ENCODE measurements at regions not wholly inside any gene's neighbourhood (a gene's known extent, or its start where the extent isn't known, plus 50 kb on each side); places are given as distances from the start of the nearest gene placed in this dataset.
"Not testable (repeated sequence)": the region's sequence is repeated elsewhere in the genome, so short reads cannot be mapped to it uniquely, and the experiment has no call there.

DNA sequence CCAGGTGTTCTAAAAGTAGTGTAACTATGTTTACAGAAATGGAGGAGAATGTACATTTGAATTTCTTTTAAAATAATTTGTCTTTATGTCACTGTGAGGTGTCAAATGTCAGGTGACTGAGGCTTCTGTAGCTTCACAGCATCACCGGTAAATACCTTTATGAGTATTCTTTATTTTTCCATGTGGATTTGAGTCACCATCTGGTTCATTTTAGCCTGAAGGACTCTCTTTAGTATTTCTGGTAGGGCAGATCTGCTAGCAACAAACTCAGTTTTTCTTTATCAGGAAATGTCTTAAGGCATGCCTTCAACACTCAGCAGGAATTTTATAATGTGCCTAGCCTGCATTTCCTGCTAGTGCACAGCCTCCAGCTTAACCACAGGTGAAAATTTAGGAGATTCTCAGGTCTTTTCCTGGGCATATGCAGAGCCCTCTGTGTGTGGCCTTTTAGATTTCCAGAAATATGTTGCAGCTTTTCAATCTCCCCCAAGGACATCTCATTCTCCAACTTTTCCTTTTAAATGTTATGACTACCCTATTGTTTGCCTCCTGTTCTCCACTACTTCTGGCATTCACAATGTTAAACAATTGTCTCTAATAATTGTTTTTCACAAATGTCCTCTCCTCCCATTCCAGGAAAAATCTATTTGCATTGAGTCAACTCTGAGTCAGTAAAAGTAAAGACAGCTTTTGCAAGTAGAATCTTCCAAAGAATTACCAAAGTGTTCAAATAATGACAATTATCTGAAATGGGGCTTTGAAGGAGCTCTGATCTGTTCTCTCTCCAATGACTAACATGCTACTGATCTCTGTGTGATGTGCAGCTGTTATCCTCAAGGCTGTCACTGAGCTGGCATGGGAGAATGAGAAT lies 239.4 kb upstream of the CPHXL start:
- Histone ChIP-seq H3K79me2 (ENCODE audit: insufficient read depth, low read length) (no peaks in the 10 kb centered on the region), H3K9me3 (ENCODE audit: low read depth, low read length) (no peaks in the 10 kb centered on the region), H3K27me3 (ENCODE audit: insufficient read depth, low read length) (no peaks in the 10 kb centered on the region), H3K27ac (ENCODE audit: low read depth, low read length) (no peak overlapping the region), H4K20me1 (ENCODE audit: insufficient read depth, low read length) (no peaks in the 10 kb centered on the region), H3K4me1 (ENCODE audit: insufficient read depth, low read length) (no peaks in the 10 kb centered on the region), H3K4me3 (ENCODE audit: insufficient read depth, low read length) (no peak overlapping the region), H3K4me2 (ENCODE audit: insufficient read depth, low read length) (no peak overlapping the region), H2AFZ (ENCODE audit: low read length) (no peak overlapping the region), H3K36me3 (ENCODE audit: insufficient read depth, low read length) (no peaks in the 10 kb centered on the region)
- TF ChIP-seq CTCF (IDR thresholded peaks at IDR 0.05; ENCODE audit: extremely low read depth, low read depth, low read length): no peak
- DNase-seq (ENCODE audit: insufficient read length, low spot score, missing footprints): no peak

- H3K4me3 ChIP-seq (ENCODE audit: insufficient read depth, low read length); H3K9me3 ChIP-seq (ENCODE audit: low read depth, low read length); H3K27me3 ChIP-seq (ENCODE audit: insufficient read depth, low read length); H3K4me1 ChIP-seq (ENCODE audit: insufficient read depth, low read length); H2AFZ ChIP-seq (ENCODE audit: low read length); H3K36me3 ChIP-seq (ENCODE audit: insufficient read depth, low read length); H3K27ac ChIP-seq (ENCODE audit: low read depth, low read length); H3K79me2 ChIP-seq (ENCODE audit: insufficient read depth, low read length); DNase-seq (ENCODE audit: insufficient read length, low spot score, missing footprints); H3K4me2 ChIP-seq (ENCODE audit: insufficient read depth, low read length); H4K20me1 ChIP-seq (ENCODE audit: insufficient read depth, low read length): not testable (repeated sequence)
These were observed 242.8 kb upstream of the CPHXL start for GRCh38 chr16:75969120-75969519.

GRCh38 chr16:75971334-75971733 lies 245.0 kb upstream of the CPHXL start:
- TF ChIP-seq CTCF (IDR thresholded peaks at IDR 0.05; ENCODE audit: extremely low read depth, low read depth, low read length): no peak
- no peaks in the 10 kb centered on the region for H4K20me1 ChIP-seq (ENCODE audit: insufficient read depth, low read length)
- H3K79me2 ChIP-seq (ENCODE audit: insufficient read depth, low read length): no peaks in the 10 kb centered on the region
- H3K4me2 ChIP-seq (ENCODE audit: insufficient read depth, low read length): no peak overlapping the region
- no peak for DNase-seq (ENCODE audit: insufficient read length, low spot score, missing footprints)
- H3K4me1 ChIP-seq (ENCODE audit: insufficient read depth, low read length): no peaks in the 10 kb centered on the region
- no peaks in the 10 kb centered on the region for H3K27me3 ChIP-seq (ENCODE audit: insufficient read depth, low read length)
- no peak overlapping the region for H3K27ac ChIP-seq (ENCODE audit: low read depth, low read length)
- H2AFZ ChIP-seq (ENCODE audit: low read length): no peak overlapping the region
- no peaks in the 10 kb centered on the region for H3K36me3 ChIP-seq (ENCODE audit: insufficient read depth, low read length)
- H3K4me3 ChIP-seq (ENCODE audit: insufficient read depth, low read length): no peak overlapping the region
- H3K9me3 ChIP-seq (ENCODE audit: low read depth, low read length): no peaks in the 10 kb centered on the region

DNA sequence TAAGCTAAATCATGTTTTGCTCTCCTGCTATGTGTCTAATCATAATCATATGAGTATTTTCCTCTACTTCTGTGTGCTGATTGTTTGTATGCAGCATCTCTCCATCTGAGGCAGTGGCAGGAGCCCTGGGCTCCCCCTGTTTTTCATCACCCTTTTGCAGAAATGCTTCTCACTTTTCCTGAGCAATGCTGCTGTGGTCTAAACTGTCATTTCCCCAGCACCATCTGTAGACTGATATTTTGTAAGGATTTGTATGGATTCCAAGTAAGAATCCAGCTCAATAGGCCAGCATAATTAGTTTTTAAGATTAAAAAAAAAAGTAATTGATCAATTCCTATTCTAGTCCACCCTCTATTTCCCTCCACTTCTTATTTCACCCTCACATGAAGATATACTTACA lies 257.0 kb upstream of the CPHXL start:
- H3K27ac ChIP-seq (ENCODE audit: low read depth, low read length): no peak overlapping the region

More for the DNA sequence above, 257.0 kb upstream of the CPHXL start:
- Histone ChIP-seq H3K4me2 (ENCODE audit: insufficient read depth, low read length) (no peak overlapping the region), H3K36me3 (ENCODE audit: insufficient read depth, low read length) (no peaks in the 10 kb centered on the region), H4K20me1 (ENCODE audit: insufficient read depth, low read length) (no peaks in the 10 kb centered on the region), H3K4me1 (ENCODE audit: insufficient read depth, low read length) (no peaks in the 10 kb centered on the region), H2AFZ (ENCODE audit: low read length) (no peak overlapping the region), H3K79me2 (ENCODE audit: insufficient read depth, low read length) (no peaks in the 10 kb centered on the region), H3K4me3 (ENCODE audit: insufficient read depth, low read length) (no peak overlapping the region), H3K27me3 (ENCODE audit: insufficient read depth, low read length) (no peaks in the 10 kb centered on the region), H3K9me3 (ENCODE audit: low read depth, low read length) (peaks cover 2% of the 10 kb centered on the region)
- DNase-seq (ENCODE audit: insufficient read length, low spot score, missing footprints): no peak
- no peak for TF ChIP-seq CTCF (IDR thresholded peaks at IDR 0.05; ENCODE audit: extremely low read depth, low read depth, low read length)
